DND-41 (cell line): ENCODE measurements at regions not wholly inside any gene's neighbourhood (a gene's known extent, or its start where the extent isn't known, plus 50 kb on each side); places are given as distances from the start of the nearest gene placed in this dataset.

Experiments
- ATAC-seq: fragments of 200-7000 bp; cut with Tn5 transposase; 3 replicates; pipeline ENCODE4 v1.9.1; 2021; ENCODE audit warnings: low read depth; ENCODE audit not compliant: insufficient read depth
- DNase-seq: peaks from one replicate; pipeline ENCODE4 v3.0.0-alpha.2; 2020
- H2AFZ ChIP-seq: 2 replicates; pipeline ENCODE4 v1.6.0; 2012; ENCODE audit warnings: low read depth, low read length
- H3K27ac ChIP-seq: 2 replicates; pipeline ENCODE4 v1.5.1; 2012; ENCODE audit warnings: low read length, inconsistent platforms
- H3K27me3 ChIP-seq: fragments of 200-600 bp; sonication (generic); 2 replicates; pipeline ENCODE4 v1.6.0; 2012; ENCODE audit warnings: low read length, mild to moderate bottlenecking, inconsistent platforms; ENCODE audit not compliant: insufficient read depth, poor library complexity
- H3K36me3 ChIP-seq: 2 replicates; pipeline ENCODE4 v1.5.1; 2012; ENCODE audit warnings: low read length, inconsistent platforms; ENCODE audit not compliant: insufficient read depth
- H3K4me1 ChIP-seq: 2 replicates; pipeline ENCODE4 v1.5.1; 2012; ENCODE audit warnings: mild to moderate bottlenecking, low read length; ENCODE audit not compliant: insufficient read depth
- H3K4me2 ChIP-seq: 2 replicates; pipeline ENCODE4 v1.6.0; 2012; ENCODE audit warnings: mild to moderate bottlenecking, moderate library complexity, low read length, inconsistent platforms; ENCODE audit not compliant: insufficient read depth
- H3K4me3 ChIP-seq, 2 experiments: fragments of 200-600 bp in 1 of 2; shearing (Covaris generic) in 1 of 2; 2 replicates each; pipeline ENCODE4 v1.5.1; 2012 to 2016; ENCODE audit warnings: inconsistent platforms in 2 of 2, low read length in 2 of 2, mild to moderate bottlenecking in 2 of 2, low read depth in 1 of 2, moderate library complexity in 1 of 2
- H3K79me2 ChIP-seq: 2 replicates; pipeline ENCODE4 v1.6.0; 2012; ENCODE audit warnings: low read length, inconsistent platforms; ENCODE audit not compliant: insufficient read depth
- H3K9ac ChIP-seq: 2 replicates; pipeline ENCODE4 v1.6.0; 2012; ENCODE audit warnings: low read depth, mild to moderate bottlenecking, inconsistent platforms, low read length, moderate library complexity
- H3K9me3 ChIP-seq: 2 replicates; pipeline ENCODE4 v1.5.1; 2012; ENCODE audit warnings: low read length, moderate library complexity, mild to moderate bottlenecking, inconsistent platforms; ENCODE audit not compliant: insufficient read depth, severe bottlenecking
- H4K20me1 ChIP-seq: 2 replicates; pipeline ENCODE4 v1.6.0; 2012; ENCODE audit warnings: low read length; ENCODE audit not compliant: insufficient read depth
- EZH2 ChIP-seq: IDR thresholded peaks from 3 replicates; pipeline ENCODE4 v1.6.1; 2012; ENCODE audit warnings: borderline replicate concordance, low read depth, mild to moderate bottlenecking, moderate library complexity, low read length, inconsistent platforms; ENCODE audit not compliant: severe bottlenecking
- TF ChIP-seq, protein P1 (sequence below): IDR thresholded peaks from 2 replicates; pipeline ENCODE4 v1.5.1; 2012; ENCODE audit warnings: borderline replicate concordance, low read length, moderate library complexity, mild to moderate bottlenecking; ENCODE audit not compliant: poor library complexity, severe bottlenecking; ENCODE audit errors: extremely low read depth

DNA sequence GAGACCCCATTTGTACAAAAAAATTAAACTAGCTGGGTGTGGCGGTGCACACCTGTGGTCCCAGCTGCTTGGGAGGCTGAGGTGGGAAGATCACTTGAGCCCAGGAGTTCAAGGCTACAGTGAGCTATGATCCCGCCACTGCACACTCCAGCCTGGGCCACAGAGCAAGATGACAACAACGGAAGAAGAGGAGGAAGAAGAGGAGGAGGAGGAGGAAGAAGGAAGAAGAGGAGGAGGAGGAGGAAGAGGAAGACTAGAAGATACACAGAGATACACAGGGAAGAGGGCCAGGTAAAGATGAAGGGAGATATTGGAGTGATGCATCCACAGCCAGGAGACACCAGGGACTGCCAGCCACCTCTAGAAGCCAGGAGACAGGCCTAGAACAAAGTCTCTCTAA is 75.7 kb upstream of the PTER start:
- H3K4me1 ChIP-seq: no peaks in the 10 kb centered on the region

GRCh38 chr10:16363741-16364140 is 73.1 kb upstream of the PTER start:
- H3K9me3 ChIP-seq: peaks cover 6% of the 10 kb centered on the region
- no peaks in the 10 kb centered on the region for H3K27me3 ChIP-seq
- no peak overlapping the region for H3K27ac ChIP-seq
- TF ChIP-seq EZH2: no peak
- TF ChIP-seq, protein P1, sequence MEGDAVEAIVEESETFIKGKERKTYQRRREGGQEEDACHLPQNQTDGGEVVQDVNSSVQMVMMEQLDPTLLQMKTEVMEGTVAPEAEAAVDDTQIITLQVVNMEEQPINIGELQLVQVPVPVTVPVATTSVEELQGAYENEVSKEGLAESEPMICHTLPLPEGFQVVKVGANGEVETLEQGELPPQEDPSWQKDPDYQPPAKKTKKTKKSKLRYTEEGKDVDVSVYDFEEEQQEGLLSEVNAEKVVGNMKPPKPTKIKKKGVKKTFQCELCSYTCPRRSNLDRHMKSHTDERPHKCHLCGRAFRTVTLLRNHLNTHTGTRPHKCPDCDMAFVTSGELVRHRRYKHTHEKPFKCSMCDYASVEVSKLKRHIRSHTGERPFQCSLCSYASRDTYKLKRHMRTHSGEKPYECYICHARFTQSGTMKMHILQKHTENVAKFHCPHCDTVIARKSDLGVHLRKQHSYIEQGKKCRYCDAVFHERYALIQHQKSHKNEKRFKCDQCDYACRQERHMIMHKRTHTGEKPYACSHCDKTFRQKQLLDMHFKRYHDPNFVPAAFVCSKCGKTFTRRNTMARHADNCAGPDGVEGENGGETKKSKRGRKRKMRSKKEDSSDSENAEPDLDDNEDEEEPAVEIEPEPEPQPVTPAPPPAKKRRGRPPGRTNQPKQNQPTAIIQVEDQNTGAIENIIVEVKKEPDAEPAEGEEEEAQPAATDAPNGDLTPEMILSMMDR: no peak
- H3K36me3 ChIP-seq: no peaks in the 10 kb centered on the region
- H3K79me2 ChIP-seq: no peaks in the 10 kb centered on the region
- no peak for DNase-seq
- H3K4me1 ChIP-seq: no peaks in the 10 kb centered on the region
- H3K4me2 ChIP-seq: no peak overlapping the region
- no peak for ATAC-seq
- no peak overlapping the region for H2AFZ ChIP-seq
- no peak overlapping the region for H3K9ac ChIP-seq
- no peaks in the 10 kb centered on the region for H4K20me1 ChIP-seq
- H3K4me3 ChIP-seq: no peak overlapping the region

More for the DNA sequence above, 75.7 kb upstream of the PTER start:
- no peak overlapping the region for H2AFZ ChIP-seq
- peaks cover 6% of the 10 kb centered on the region for H3K9me3 ChIP-seq
- H3K36me3 ChIP-seq: no peaks in the 10 kb centered on the region
- ATAC-seq: no peak
- no peak overlapping the region for H3K4me3 ChIP-seq
- DNase-seq: no peak
- TF ChIP-seq EZH2: no peak
- TF ChIP-seq, protein P1: no peak
- H3K27me3 ChIP-seq: peaks cover 2% of the 10 kb centered on the region
- no peak overlapping the region for H3K9ac ChIP-seq
- H3K4me2 ChIP-seq: no peak overlapping the region
- H4K20me1 ChIP-seq: no peaks in the 10 kb centered on the region
- H3K79me2 ChIP-seq: no peaks in the 10 kb centered on the region
- no peak overlapping the region for H3K27ac ChIP-seq

GRCh38 chr10:16367621-16368292 is 69.1 kb upstream of the PTER start:
- no peak overlapping the region for H3K27ac ChIP-seq
- ATAC-seq: no peak
- no peaks in the 10 kb centered on the region for H3K27me3 ChIP-seq
- H3K9me3 ChIP-seq: no peaks in the 10 kb centered on the region
- no peak for TF ChIP-seq EZH2
- TF ChIP-seq, protein P1: no peak
- DNase-seq: no peak
- H2AFZ ChIP-seq: no peak overlapping the region
- H3K79me2 ChIP-seq: no peaks in the 10 kb centered on the region
- no peaks in the 10 kb centered on the region for H3K4me1 ChIP-seq
- no peak overlapping the region for H3K4me2 ChIP-seq
- no peak overlapping the region for H3K9ac ChIP-seq
- no peaks in the 10 kb centered on the region for H3K36me3 ChIP-seq
- H4K20me1 ChIP-seq: no peaks in the 10 kb centered on the region
- no peak overlapping the region for H3K4me3 ChIP-seq

DNA sequence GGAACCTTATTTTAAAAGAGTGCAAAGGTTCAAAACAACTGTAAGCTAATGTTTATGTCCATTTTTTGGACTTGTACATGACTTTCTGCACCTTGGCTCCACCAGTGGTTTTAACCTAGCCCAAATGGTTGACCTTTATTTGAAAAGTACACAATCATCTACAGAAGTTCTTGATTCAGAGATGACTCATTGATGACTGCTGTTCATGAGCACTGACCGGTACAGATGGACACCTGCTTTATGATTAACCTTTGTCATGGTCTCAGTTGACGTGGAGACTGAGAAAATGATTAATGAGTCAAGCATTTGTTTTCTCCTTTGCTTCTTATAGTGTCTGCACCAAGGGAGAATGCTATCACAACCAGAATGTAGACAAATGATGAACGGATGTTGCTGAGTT is 55.7 kb upstream of the PTER start:
- no peak for DNase-seq
- H3K4me2 ChIP-seq: no peak overlapping the region
- H3K36me3 ChIP-seq: no peaks in the 10 kb centered on the region
- no peak for ATAC-seq
- no peaks in the 10 kb centered on the region for H3K9me3 ChIP-seq
- H4K20me1 ChIP-seq: no peaks in the 10 kb centered on the region
- H3K27me3 ChIP-seq: peaks cover 5% of the 10 kb centered on the region
- H3K9ac ChIP-seq: no peak overlapping the region
- no peaks in the 10 kb centered on the region for H3K4me1 ChIP-seq
- no peak overlapping the region for H3K4me3 ChIP-seq
- TF ChIP-seq, protein P1: no peak
- no peak for TF ChIP-seq EZH2
- H3K27ac ChIP-seq: no peak overlapping the region
- H2AFZ ChIP-seq: no peak overlapping the region
- H3K79me2 ChIP-seq: no peaks in the 10 kb centered on the region
